Right lobe of liver (tissue), 6 donors: ENCODE measurements at regions not wholly inside any gene's neighbourhood (a gene's known extent, or its start where the extent isn't known, plus 50 kb on each side); places are given as distances from the start of the nearest gene placed in this dataset.

Experiments
- ATAC-seq, 4 donors: fragments of 200-7000 bp; cut with Tn5 transposase; one replicate each; pipeline ENCODE4 v1.9.1; 2020; ENCODE audit warnings: mild to moderate bottlenecking in 4 of 4, moderate library complexity in 4 of 4
- DNase-seq, 3 donors: peaks; one replicate each; pipeline ENCODE4 v3.0.0-alpha.2; 2020
- H3K27ac ChIP-seq, 3 donors: fragments of 200-600 bp; one replicate each; pipeline ENCODE4 v1.8.0; 2022
- H3K27me3 ChIP-seq, 2 donors: fragments of 200-600 bp; one replicate each; pipeline ENCODE4 v1.8.0; 2022
- H3K36me3 ChIP-seq, 4 donors: fragments of 200-600 bp; sonication (generic) in 1 of 4; one replicate each; pipeline versions ENCODE4 v1.5.1 to v1.8.0; 2017 to 2022; ENCODE audit warnings: control low read depth in 1 of 4
- H3K4me1 ChIP-seq, 4 donors: fragments of 200-600 bp; sonication (generic) in 1 of 4; one replicate each; pipeline versions ENCODE4 v1.5.1 to v1.8.0; 2017 to 2022; ENCODE audit warnings: control low read depth in 1 of 4
- H3K4me3 ChIP-seq, 3 donors: fragments of 200-600 bp; one replicate each; pipeline ENCODE4 v1.8.0; 2022
- H3K9me3 ChIP-seq, 4 donors: fragments of 200-600 bp; sonication (generic) in 1 of 4; one replicate each; pipeline versions ENCODE4 v1.5.1 to v1.8.0; 2017 to 2022; ENCODE audit warnings: control low read depth in 1 of 4
- POLR2A ChIP-seq: fragments of 450-650 bp; IDR thresholded peaks from one replicate; pipeline ENCODE4 v1.6.1; 2017; ENCODE audit warnings: antibody characterized with exemption, mild to moderate bottlenecking
- WGBS: methylation state at CpG from one replicate; pipeline ENCODE4 v1.1.6; 2018; ENCODE audit warnings: low coverage, low lambda C conversion rate; ENCODE audit not compliant: insufficient coverage; ENCODE audit errors: missing lambda C conversion rate; 5-methylcytosine and 5-hydroxymethylcytosine counted together
- intact Hi-C, 2 donors: fragments of 100-400 bp; cut with DNase I; formaldehyde crosslinking; loops; one replicate each; pipeline versions ENCODE4 v1.11.2 to v1.14.1; 2022
- TF ChIP-seq, protein P1 (sequence below), 4 donors: fragments of 200-600 bp in 3 of 4; fragments of 450-650 bp in 1 of 4; IDR thresholded peaks; one replicate each; pipeline versions ENCODE4 v1.5.1 to v1.8.0; 2016 to 2022; ENCODE audit warnings: antibody characterized with exemption in 4 of 4, mild to moderate bottlenecking in 2 of 4
- donor health status: DM: no; HTN: yes; CAD: no.
- donor health status: DM: no; HTN: no; CAD: no.
- donor health status: DM: no; HTN: no; CAD: no.
- donor health status: DM: no; HTN: yes; CAD: no.
- donor health status: DM: no; HTN: yes; CAD: no.

DNA sequence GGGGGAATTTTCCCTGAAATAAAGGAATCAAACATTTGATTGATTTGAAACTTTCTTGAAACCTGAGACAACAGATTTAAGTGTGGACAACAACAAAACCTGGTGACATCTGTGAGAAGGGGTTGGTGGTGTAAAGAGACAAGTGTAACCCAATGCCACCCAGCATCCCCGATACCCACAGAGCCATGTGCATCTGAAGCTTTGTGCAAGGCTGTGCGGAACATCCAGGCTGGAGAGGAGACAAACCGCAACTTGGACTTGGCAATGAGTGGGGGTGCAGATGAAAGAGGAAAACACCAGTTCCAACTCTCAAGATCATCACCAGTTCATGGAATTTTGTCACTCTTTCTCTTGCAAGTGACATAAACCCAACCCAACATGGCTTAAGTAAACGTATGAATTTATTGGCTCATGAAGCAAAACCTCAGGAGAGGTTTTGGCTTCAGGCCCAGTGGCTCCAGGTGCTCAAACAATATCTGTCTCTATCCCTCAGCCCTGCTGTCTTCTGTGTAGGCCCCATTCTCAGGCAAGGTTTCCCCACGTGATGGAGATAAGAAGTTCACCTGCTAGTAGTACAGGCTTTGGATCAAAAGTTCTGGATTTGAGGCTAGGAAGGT, 55.2 kb upstream of the NTF3 start:
- Histone ChIP-seq H3K27me3 (no peaks in the 10 kb centered on the region), H3K36me3 (no peaks in the 10 kb centered on the region), H3K27ac (no peak overlapping the region), H3K4me3 (no peak overlapping the region), H3K9me3 (no peaks in the 10 kb centered on the region), H3K4me1 (no peaks in the 10 kb centered on the region)
- ATAC-seq: no peak
- TF ChIP-seq, protein P1, sequence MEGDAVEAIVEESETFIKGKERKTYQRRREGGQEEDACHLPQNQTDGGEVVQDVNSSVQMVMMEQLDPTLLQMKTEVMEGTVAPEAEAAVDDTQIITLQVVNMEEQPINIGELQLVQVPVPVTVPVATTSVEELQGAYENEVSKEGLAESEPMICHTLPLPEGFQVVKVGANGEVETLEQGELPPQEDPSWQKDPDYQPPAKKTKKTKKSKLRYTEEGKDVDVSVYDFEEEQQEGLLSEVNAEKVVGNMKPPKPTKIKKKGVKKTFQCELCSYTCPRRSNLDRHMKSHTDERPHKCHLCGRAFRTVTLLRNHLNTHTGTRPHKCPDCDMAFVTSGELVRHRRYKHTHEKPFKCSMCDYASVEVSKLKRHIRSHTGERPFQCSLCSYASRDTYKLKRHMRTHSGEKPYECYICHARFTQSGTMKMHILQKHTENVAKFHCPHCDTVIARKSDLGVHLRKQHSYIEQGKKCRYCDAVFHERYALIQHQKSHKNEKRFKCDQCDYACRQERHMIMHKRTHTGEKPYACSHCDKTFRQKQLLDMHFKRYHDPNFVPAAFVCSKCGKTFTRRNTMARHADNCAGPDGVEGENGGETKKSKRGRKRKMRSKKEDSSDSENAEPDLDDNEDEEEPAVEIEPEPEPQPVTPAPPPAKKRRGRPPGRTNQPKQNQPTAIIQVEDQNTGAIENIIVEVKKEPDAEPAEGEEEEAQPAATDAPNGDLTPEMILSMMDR (IDR thresholded peaks at IDR 0.05): no peak
- no peak for TF ChIP-seq POLR2A
- 22% methylated on average over 2 of the region's 5 CpGs for WGBS
- DNase-seq: no peak
- intact Hi-C loops: no loop called here

DNA sequence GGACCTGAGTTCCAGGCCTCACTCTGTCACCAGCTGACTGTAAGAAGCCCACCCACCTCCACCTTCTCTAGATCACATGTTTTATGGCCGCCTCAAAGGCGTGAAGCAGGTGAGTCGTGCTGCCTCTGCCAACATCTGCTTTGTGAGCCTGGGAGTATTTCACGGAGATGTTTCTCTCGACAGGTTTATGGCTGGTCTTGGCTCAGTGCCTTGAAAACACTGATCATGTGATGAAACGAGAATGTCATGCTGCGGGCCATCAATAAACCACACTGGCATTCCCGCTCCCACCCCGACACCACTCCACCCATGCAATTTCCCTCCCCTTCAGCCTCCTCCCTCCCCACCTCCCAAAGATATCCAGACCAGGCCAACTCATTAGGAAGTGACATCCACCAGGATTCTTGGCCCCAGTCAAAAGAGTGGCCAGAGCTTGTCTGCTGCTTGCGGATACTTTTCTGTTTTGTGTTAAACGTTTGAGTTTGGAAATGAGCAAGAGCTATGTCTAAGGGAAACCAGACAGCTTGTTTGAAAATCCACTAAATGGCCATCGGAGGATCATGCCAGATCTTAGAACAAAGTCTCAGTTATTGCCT, 53.8 kb upstream of the NTF3 start:
- intact Hi-C loops: no loop called here
- TF ChIP-seq POLR2A: no peak
- TF ChIP-seq, protein P1 (IDR thresholded peaks at IDR 0.05): no peak
- H3K27me3 ChIP-seq: no peaks in the 10 kb centered on the region
- ATAC-seq: no peak
- no peak overlapping the region for H3K4me3 ChIP-seq
- H3K36me3 ChIP-seq: no peaks in the 10 kb centered on the region
- no peak for DNase-seq
- WGBS: 79% methylated on average over 11 of the region's 12 CpGs
- H3K9me3 ChIP-seq: no peaks in the 10 kb centered on the region
- no peaks in the 10 kb centered on the region for H3K4me1 ChIP-seq
- no peak overlapping the region for H3K27ac ChIP-seq

DNA sequence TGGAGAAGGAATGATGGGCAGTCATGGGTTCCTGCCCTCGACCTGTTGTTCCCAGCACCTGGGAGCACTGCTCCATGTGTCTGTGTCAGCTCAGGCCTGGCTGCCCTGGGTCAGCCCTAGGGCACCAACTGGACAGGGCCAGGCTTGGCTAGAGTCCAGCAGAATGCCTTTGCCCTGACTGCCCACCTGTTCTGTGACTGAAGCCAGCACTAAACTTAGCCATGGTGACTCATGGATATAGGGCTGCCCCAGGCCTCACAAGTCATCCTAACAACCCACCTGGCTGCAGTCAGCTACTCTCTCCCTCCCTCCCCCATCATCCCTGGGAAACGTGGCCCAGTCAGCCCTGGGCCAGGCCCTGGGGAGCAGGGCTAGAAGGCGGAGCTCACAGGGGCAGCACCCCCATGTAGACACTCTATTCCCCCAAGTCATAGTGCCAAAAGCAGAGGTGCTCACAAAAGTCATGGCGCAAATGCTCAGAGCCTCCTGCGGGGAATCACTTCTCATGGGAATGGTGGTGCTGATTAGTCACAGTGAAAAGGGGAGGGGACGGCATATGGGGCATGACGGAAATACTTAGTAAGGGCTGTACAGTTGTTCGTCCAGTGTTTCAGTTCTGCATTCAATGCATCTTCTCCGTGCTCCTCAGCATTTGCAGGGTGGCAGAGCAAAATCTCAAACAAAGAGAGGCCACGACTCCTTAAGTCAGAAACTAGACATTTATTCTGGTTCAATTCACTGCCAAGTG, 52.0 kb upstream of the NTF3 start:
- WGBS: 70% methylated on average over 7 of the region's 10 CpGs
- no peak for TF ChIP-seq POLR2A
- TF ChIP-seq, protein P1 (IDR thresholded peaks at IDR 0.05): no peak
- Histone ChIP-seq H3K4me1 (no peaks in the 10 kb centered on the region), H3K27ac (no peak overlapping the region), H3K27me3 (no peaks in the 10 kb centered on the region), H3K36me3 (no peaks in the 10 kb centered on the region), H3K4me3 (no peak overlapping the region), H3K9me3 (no peaks in the 10 kb centered on the region)
- DNase-seq (no peak), ATAC-seq (peak in 1 of 4 donors; percentile 12)
- intact Hi-C loops: no loop called here
